ENCODE measurements at regions not wholly inside any gene's neighbourhood (a gene's known extent, or its start where the extent isn't known, plus 50 kb on each side); places are given as distances from the start of the nearest gene placed in this dataset.

- Mint-ChIP-seq H3K27ac (ENCODE audit: unreplicated experiment) (no peak overlapping the region), H3K9me3 (ENCODE audit: unreplicated experiment) (no peaks in the 10 kb centered on the region), H3K4me1 (ENCODE audit: low read depth, unreplicated experiment) (peaks cover 3% of the 10 kb centered on the region), H3K36me3 (ENCODE audit: unreplicated experiment) (peaks cover 13% of the 10 kb centered on the region), H3K4me3 (ENCODE audit: unreplicated experiment) (no peak overlapping the region), H3K27me3 (ENCODE audit: unreplicated experiment) (no peaks in the 10 kb centered on the region)
- TF ChIP-seq CTCF (IDR thresholded peaks at IDR 0.05; ENCODE audit: partially characterized antibody, unreplicated experiment) = no peak
- no peak for DNase-seq
These were observed 447.4 kb upstream of the NRSN1 start for GRCh38 chr6:23678626-23679025.

- Mint-ChIP-seq H3K27me3 (ENCODE audit: unreplicated experiment) (no peaks in the 10 kb centered on the region), H3K36me3 (ENCODE audit: unreplicated experiment) (no peaks in the 10 kb centered on the region), H3K4me1 (ENCODE audit: low read depth, unreplicated experiment) (peaks cover 3% of the 10 kb centered on the region), H3K9me3 (ENCODE audit: unreplicated experiment) (no peaks in the 10 kb centered on the region), H3K4me3 (ENCODE audit: unreplicated experiment) (no peak overlapping the region), H3K27ac (ENCODE audit: unreplicated experiment) (no peak overlapping the region)
- no peak for TF ChIP-seq CTCF (IDR thresholded peaks at IDR 0.05; ENCODE audit: partially characterized antibody, unreplicated experiment)
- no peak for DNase-seq
These were observed 444.3 kb upstream of the NRSN1 start for GRCh38 chr6:23681743-23682142.

GRCh38 chr6:23688650-23689049 lies 437.4 kb upstream of the NRSN1 start:
- DNase-seq = no peak
- Mint-ChIP-seq H3K4me3 (ENCODE audit: unreplicated experiment) (no peak overlapping the region), H3K9me3 (ENCODE audit: unreplicated experiment) (no peaks in the 10 kb centered on the region), H3K27ac (ENCODE audit: unreplicated experiment) (no peak overlapping the region), H3K36me3 (ENCODE audit: unreplicated experiment) (no peaks in the 10 kb centered on the region), H3K4me1 (ENCODE audit: low read depth, unreplicated experiment) (no peaks in the 10 kb centered on the region), H3K27me3 (ENCODE audit: unreplicated experiment) (no peaks in the 10 kb centered on the region)
- TF ChIP-seq CTCF (IDR thresholded peaks at IDR 0.05; ENCODE audit: partially characterized antibody, unreplicated experiment) = no peak

GRCh38 chr6:23690453-23691049 lies 435.5 kb upstream of the NRSN1 start:
- Mint-ChIP-seq H3K27me3 (ENCODE audit: unreplicated experiment) (no peaks in the 10 kb centered on the region), H3K4me3 (ENCODE audit: unreplicated experiment) (no peak overlapping the region), H3K27ac (ENCODE audit: unreplicated experiment) (no peak overlapping the region), H3K9me3 (ENCODE audit: unreplicated experiment) (no peaks in the 10 kb centered on the region), H3K4me1 (ENCODE audit: low read depth, unreplicated experiment) (no peaks in the 10 kb centered on the region), H3K36me3 (ENCODE audit: unreplicated experiment) (no peaks in the 10 kb centered on the region)
- TF ChIP-seq CTCF (IDR thresholded peaks at IDR 0.05; ENCODE audit: partially characterized antibody, unreplicated experiment) = no peak
- DNase-seq = no peak

- no peak for TF ChIP-seq CTCF (IDR thresholded peaks at IDR 0.05; ENCODE audit: partially characterized antibody, unreplicated experiment)
- no peak for DNase-seq
- Mint-ChIP-seq H3K4me1 (ENCODE audit: low read depth, unreplicated experiment) (no peaks in the 10 kb centered on the region), H3K27me3 (ENCODE audit: unreplicated experiment) (no peaks in the 10 kb centered on the region), H3K36me3 (ENCODE audit: unreplicated experiment) (no peaks in the 10 kb centered on the region), H3K9me3 (ENCODE audit: unreplicated experiment) (no peaks in the 10 kb centered on the region), H3K27ac (ENCODE audit: unreplicated experiment) (no peak overlapping the region), H3K4me3 (ENCODE audit: unreplicated experiment) (no peak overlapping the region)
These were observed 433.8 kb upstream of the NRSN1 start for GRCh38 chr6:23692184-23692583.
